H1 (cell line): ENCODE measurements at regions not wholly inside any gene's neighbourhood (a gene's known extent, or its start where the extent isn't known, plus 50 kb on each side); places are given as distances from the start of the nearest gene placed in this dataset.

Experiments used
- CHD7 ChIP-seq: fragments of 300-600 bp; sonication (generic); IDR thresholded peaks from 2 replicates; pipeline ENCODE4 v1.7.1; 2012; ENCODE audit warnings: low read length, moderate library complexity, mild to moderate bottlenecking, inconsistent platforms; ENCODE audit not compliant: insufficient replicate concordance
- POU5F1 ChIP-seq: IDR thresholded peaks from 2 replicates; pipeline ENCODE4 v1.6.1; 2011; ENCODE audit warnings: low read depth, mild to moderate bottlenecking, low read length, moderate library complexity
- SAP30 ChIP-seq: fragments of 300-600 bp; sonication (generic); IDR thresholded peaks from 2 replicates; pipeline ENCODE4 v1.7.1; 2012; ENCODE audit warnings: low read length, moderate library complexity, mild to moderate bottlenecking, inconsistent platforms; ENCODE audit not compliant: insufficient read depth, insufficient replicate concordance
- TBP ChIP-seq: IDR thresholded peaks from 2 replicates; pipeline ENCODE4 v1.6.1; 2011; ENCODE audit warnings: low read depth, low read length, improper control_type of control experiment
- TF ChIP-seq, protein P1 (sequence below): IDR thresholded peaks from 2 replicates; pipeline ENCODE4 v1.6.1; 2011; ENCODE audit warnings: low read length, improper control_type of control experiment

DNA sequence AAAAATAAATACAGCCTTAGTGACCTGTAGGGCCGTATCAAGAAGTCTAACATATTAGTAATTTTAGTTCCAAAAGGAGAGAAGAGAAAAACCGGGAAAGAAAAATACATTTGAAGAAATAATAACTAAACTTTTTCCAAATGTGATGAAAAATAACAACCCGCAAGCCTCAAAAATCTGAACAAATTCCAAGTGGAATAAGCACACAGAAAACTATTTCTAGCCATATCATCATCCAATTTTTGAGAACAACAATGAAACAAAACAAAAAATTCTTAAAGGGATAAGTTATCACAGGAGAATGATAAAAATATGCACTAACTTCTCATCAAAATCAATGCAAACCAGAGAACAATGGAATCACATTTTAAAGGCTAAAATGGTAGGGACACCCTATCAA is 198.1 kb upstream of the PLXNC1 start (continued):
- TF ChIP-seq CHD7 (no peak), TBP (no peak), POU5F1 (no peak), SAP30 (no peak)
- TF ChIP-seq, protein P1, sequence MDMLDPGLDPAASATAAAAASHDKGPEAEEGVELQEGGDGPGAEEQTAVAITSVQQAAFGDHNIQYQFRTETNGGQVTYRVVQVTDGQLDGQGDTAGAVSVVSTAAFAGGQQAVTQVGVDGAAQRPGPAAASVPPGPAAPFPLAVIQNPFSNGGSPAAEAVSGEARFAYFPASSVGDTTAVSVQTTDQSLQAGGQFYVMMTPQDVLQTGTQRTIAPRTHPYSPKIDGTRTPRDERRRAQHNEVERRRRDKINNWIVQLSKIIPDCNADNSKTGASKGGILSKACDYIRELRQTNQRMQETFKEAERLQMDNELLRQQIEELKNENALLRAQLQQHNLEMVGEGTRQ, result no peak
